ENCODE measurements at regions not wholly inside any gene's neighbourhood (a gene's known extent, or its start where the extent isn't known, plus 50 kb on each side); places are given as distances from the start of the nearest gene placed in this dataset.

GRCh38 chr4:27577951-27578350 is 717.3 kb downstream of the STIM2 start:
- Histone ChIP-seq H3K4me3 (ENCODE audit: low read depth in 1 of 3, low read length in 3 of 3) (no peak overlapping the region), H3K27me3 (ENCODE audit: control insufficient read depth in 3 of 3, insufficient read depth in 3 of 3, low read length in 3 of 3) (no peaks in the 10 kb centered on the region), H3K9me3 (ENCODE audit: control insufficient read depth in 2 of 2, insufficient read depth in 1 of 2, low read depth in 1 of 2, low read length in 1 of 2) (peaks cover 0 to 4% of the 10 kb centered on the region in 2 donors), H3K36me3 (ENCODE audit: control insufficient read depth in 3 of 3, insufficient read depth in 2 of 3, low read depth in 1 of 3, low read length in 3 of 3) (no peaks in the 10 kb centered on the region), H3K4me1 (ENCODE audit: control insufficient read depth in 3 of 3, insufficient read depth in 2 of 3, low read depth in 1 of 3, low read length in 2 of 3) (no peaks in the 10 kb centered on the region), H3K27ac (ENCODE audit: low read depth in 1 of 3, low read length in 2 of 3) (no peak overlapping the region)
- WGBS, 3 donors, result 84 to 92% (median 89%) methylated on average over 2 of the region's 2 CpGs
- DNase-seq, result no peak
- FAIRE-seq, result no peak

GRCh38 chr4:27592738-27593137 is 732.1 kb downstream of the STIM2 start:
- Histone ChIP-seq H3K4me1 (ENCODE audit: control insufficient read depth in 3 of 3, insufficient read depth in 2 of 3, low read depth in 1 of 3, low read length in 2 of 3) (peaks cover 0 to 8% (median 0%) of the 10 kb centered on the region in 3 donors), H3K36me3 (ENCODE audit: control insufficient read depth in 3 of 3, insufficient read depth in 2 of 3, low read depth in 1 of 3, low read length in 3 of 3) (no peaks in the 10 kb centered on the region), H3K27me3 (ENCODE audit: control insufficient read depth in 3 of 3, insufficient read depth in 3 of 3, low read length in 3 of 3) (no peaks in the 10 kb centered on the region), H3K27ac (ENCODE audit: low read depth in 1 of 3, low read length in 2 of 3) (no peak overlapping the region), H3K9me3 (ENCODE audit: control insufficient read depth in 2 of 2, insufficient read depth in 1 of 2, low read depth in 1 of 2, low read length in 1 of 2) (no peaks in the 10 kb centered on the region), H3K4me3 (ENCODE audit: low read depth in 1 of 3, low read length in 3 of 3) (no peak overlapping the region)
- DNase-seq (no peak), FAIRE-seq (no peak)
- 68 to 81% (median 76%) methylated on average over 6 of the region's 6 CpGs for WGBS, 3 donors

GRCh38 chr4:27594922-27595321 is 734.3 kb downstream of the STIM2 start:
- no peak overlapping the region for H3K27ac ChIP-seq (ENCODE audit: low read depth in 1 of 3, low read length in 2 of 3)
- no peaks in the 10 kb centered on the region for H3K36me3 ChIP-seq (ENCODE audit: control insufficient read depth in 3 of 3, insufficient read depth in 2 of 3, low read depth in 1 of 3, low read length in 3 of 3)
- DNase-seq, result peak; percentile 1 to 40
- FAIRE-seq, result peak; percentile 44
- H3K27me3 ChIP-seq (ENCODE audit: control insufficient read depth in 3 of 3, insufficient read depth in 3 of 3, low read length in 3 of 3), result no peaks in the 10 kb centered on the region
- H3K9me3 ChIP-seq (ENCODE audit: control insufficient read depth in 2 of 2, insufficient read depth in 1 of 2, low read depth in 1 of 2, low read length in 1 of 2), result no peaks in the 10 kb centered on the region
- H3K4me3 ChIP-seq (ENCODE audit: low read depth in 1 of 3, low read length in 3 of 3), result no peak overlapping the region
- 18 to 59% (median 37%) methylated on average over 5 of the region's 5 CpGs for WGBS, 3 donors
- H3K4me1 ChIP-seq (ENCODE audit: control insufficient read depth in 3 of 3, insufficient read depth in 2 of 3, low read depth in 1 of 3, low read length in 2 of 3), result peaks cover 0 to 8% (median 0%) of the 10 kb centered on the region in 3 donors

GRCh38 chr4:27595571-27596360 is 735.1 kb downstream of the STIM2 start:
- no peak for FAIRE-seq
- Histone ChIP-seq H3K27ac (ENCODE audit: low read depth in 1 of 3, low read length in 2 of 3) (peak overlapping the region in 1 of 3 donors; percentile 20), H3K27me3 (ENCODE audit: control insufficient read depth in 3 of 3, insufficient read depth in 3 of 3, low read length in 3 of 3) (no peaks in the 10 kb centered on the region), H3K36me3 (ENCODE audit: control insufficient read depth in 3 of 3, insufficient read depth in 2 of 3, low read depth in 1 of 3, low read length in 3 of 3) (no peaks in the 10 kb centered on the region), H3K4me3 (ENCODE audit: low read depth in 1 of 3, low read length in 3 of 3) (no peak overlapping the region), H3K4me1 (ENCODE audit: control insufficient read depth in 3 of 3, insufficient read depth in 2 of 3, low read depth in 1 of 3, low read length in 2 of 3) (peaks cover 0 to 8% (median 0%) of the 10 kb centered on the region in 3 donors), H3K9me3 (ENCODE audit: control insufficient read depth in 2 of 2, insufficient read depth in 1 of 2, low read depth in 1 of 2, low read length in 1 of 2) (no peaks in the 10 kb centered on the region)
- 16 to 35% (median 17%) methylated on average over 10 of the region's 10 CpGs for WGBS, 3 donors
- DNase-seq, result peak; percentile 82 to 83

- H3K36me3 ChIP-seq (ENCODE audit: control insufficient read depth in 3 of 3, insufficient read depth in 2 of 3, low read depth in 1 of 3, low read length in 3 of 3), result no peaks in the 10 kb centered on the region
- DNase-seq (no peak), FAIRE-seq (no peak)
- H3K4me1 ChIP-seq (ENCODE audit: control insufficient read depth in 3 of 3, insufficient read depth in 2 of 3, low read depth in 1 of 3, low read length in 2 of 3), result no peaks in the 10 kb centered on the region
- no peak overlapping the region for H3K4me3 ChIP-seq (ENCODE audit: low read depth in 1 of 3, low read length in 3 of 3)
- no peak overlapping the region for H3K27ac ChIP-seq (ENCODE audit: low read depth in 1 of 3, low read length in 2 of 3)
- H3K27me3 ChIP-seq (ENCODE audit: control insufficient read depth in 3 of 3, insufficient read depth in 3 of 3, low read length in 3 of 3), result no peaks in the 10 kb centered on the region
- H3K9me3 ChIP-seq (ENCODE audit: control insufficient read depth in 2 of 2, insufficient read depth in 1 of 2, low read depth in 1 of 2, low read length in 1 of 2), result no peaks in the 10 kb centered on the region
These were observed 741.5 kb downstream of the STIM2 start for GRCh38 chr4:27602172-27602571.

- FAIRE-seq (no peak), DNase-seq (no peak)
- WGBS, 3 donors, result 68 to 82% (median 80%) methylated on average over 3 of the region's 3 CpGs
These were observed 744.1 kb downstream of the STIM2 start for GRCh38 chr4:27604692-27605091.

GRCh38 chr4:27616166-27616565 is 755.5 kb downstream of the STIM2 start:
- Histone ChIP-seq H3K9me3 (ENCODE audit: control insufficient read depth in 2 of 2, insufficient read depth in 1 of 2, low read depth in 1 of 2, low read length in 1 of 2) (no peaks in the 10 kb centered on the region), H3K4me3 (ENCODE audit: low read depth in 1 of 3, low read length in 3 of 3) (no peak overlapping the region), H3K27me3 (ENCODE audit: control insufficient read depth in 3 of 3, insufficient read depth in 3 of 3, low read length in 3 of 3) (no peaks in the 10 kb centered on the region), H3K27ac (ENCODE audit: low read depth in 1 of 3, low read length in 2 of 3) (no peak overlapping the region), H3K36me3 (ENCODE audit: control insufficient read depth in 3 of 3, insufficient read depth in 2 of 3, low read depth in 1 of 3, low read length in 3 of 3) (no peaks in the 10 kb centered on the region), H3K4me1 (ENCODE audit: control insufficient read depth in 3 of 3, insufficient read depth in 2 of 3, low read depth in 1 of 3, low read length in 2 of 3) (no peaks in the 10 kb centered on the region)
- FAIRE-seq, result no peak
- DNase-seq, result no peak

More at GRCh38 chr4:27604692-27605091, 744.1 kb downstream of the STIM2 start:
- Histone ChIP-seq H3K36me3 (ENCODE audit: control insufficient read depth in 3 of 3, insufficient read depth in 2 of 3, low read depth in 1 of 3, low read length in 3 of 3) (no peaks in the 10 kb centered on the region), H3K4me3 (ENCODE audit: low read depth in 1 of 3, low read length in 3 of 3) (no peak overlapping the region), H3K9me3 (ENCODE audit: control insufficient read depth in 2 of 2, insufficient read depth in 1 of 2, low read depth in 1 of 2, low read length in 1 of 2) (no peaks in the 10 kb centered on the region), H3K27ac (ENCODE audit: low read depth in 1 of 3, low read length in 2 of 3) (no peak overlapping the region), H3K4me1 (ENCODE audit: control insufficient read depth in 3 of 3, insufficient read depth in 2 of 3, low read depth in 1 of 3, low read length in 2 of 3) (no peaks in the 10 kb centered on the region), H3K27me3 (ENCODE audit: control insufficient read depth in 3 of 3, insufficient read depth in 3 of 3, low read length in 3 of 3) (no peaks in the 10 kb centered on the region)

GRCh38 chr4:27619435-27619834 is 758.8 kb downstream of the STIM2 start:
- FAIRE-seq (no peak), DNase-seq (no peak)
- H3K36me3 ChIP-seq (ENCODE audit: control insufficient read depth in 3 of 3, insufficient read depth in 2 of 3, low read depth in 1 of 3, low read length in 3 of 3), result no peaks in the 10 kb centered on the region
- H3K4me3 ChIP-seq (ENCODE audit: low read depth in 1 of 3, low read length in 3 of 3), result no peak overlapping the region
- H3K4me1 ChIP-seq (ENCODE audit: control insufficient read depth in 3 of 3, insufficient read depth in 2 of 3, low read depth in 1 of 3, low read length in 2 of 3), result no peaks in the 10 kb centered on the region
- H3K9me3 ChIP-seq (ENCODE audit: control insufficient read depth in 2 of 2, insufficient read depth in 1 of 2, low read depth in 1 of 2, low read length in 1 of 2), result no peaks in the 10 kb centered on the region
- H3K27ac ChIP-seq (ENCODE audit: low read depth in 1 of 3, low read length in 2 of 3), result no peak overlapping the region
- H3K27me3 ChIP-seq (ENCODE audit: control insufficient read depth in 3 of 3, insufficient read depth in 3 of 3, low read length in 3 of 3), result no peaks in the 10 kb centered on the region

DNA sequence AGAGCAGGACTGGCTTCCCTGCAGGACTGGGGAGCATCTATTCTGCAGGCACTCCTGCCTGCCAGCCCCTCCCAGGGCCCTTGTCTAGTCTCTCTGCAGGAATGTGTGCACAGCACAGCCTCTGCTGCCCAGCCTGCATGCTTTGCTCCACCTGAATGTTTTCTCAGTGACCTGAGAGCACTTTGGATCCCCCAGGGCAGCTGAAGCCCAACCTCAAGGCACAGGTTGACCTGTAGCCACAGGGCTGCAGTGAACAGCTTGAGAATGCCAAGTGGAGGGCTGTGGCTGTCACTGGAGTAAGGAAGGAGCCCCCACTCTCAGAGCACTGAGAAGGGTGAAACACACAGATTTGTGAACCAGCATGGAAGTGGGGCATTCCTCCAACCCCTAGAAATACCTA is 760.2 kb downstream of the STIM2 start:
- DNase-seq, result no peak
- no peaks in the 10 kb centered on the region for H3K36me3 ChIP-seq (ENCODE audit: control insufficient read depth in 3 of 3, insufficient read depth in 2 of 3, low read depth in 1 of 3, low read length in 3 of 3)
- H3K4me3 ChIP-seq (ENCODE audit: low read depth in 1 of 3, low read length in 3 of 3), result no peak overlapping the region
- no peak overlapping the region for H3K27ac ChIP-seq (ENCODE audit: low read depth in 1 of 3, low read length in 2 of 3)
- no peak for FAIRE-seq
- H3K27me3 ChIP-seq (ENCODE audit: control insufficient read depth in 3 of 3, insufficient read depth in 3 of 3, low read length in 3 of 3), result no peaks in the 10 kb centered on the region
- no peaks in the 10 kb centered on the region for H3K9me3 ChIP-seq (ENCODE audit: control insufficient read depth in 2 of 2, insufficient read depth in 1 of 2, low read depth in 1 of 2, low read length in 1 of 2)
- no peaks in the 10 kb centered on the region for H3K4me1 ChIP-seq (ENCODE audit: control insufficient read depth in 3 of 3, insufficient read depth in 2 of 3, low read depth in 1 of 3, low read length in 2 of 3)
